SKM-1 treated with dmso at 0.1 percent for 144 hours (cell line): ENCODE measurements at regions not wholly inside any gene's neighbourhood (a gene's known extent, or its start where the extent isn't known, plus 50 kb on each side); places are given as distances from the start of the nearest gene placed in this dataset.
"Not testable (repeated sequence)": the region's sequence is repeated elsewhere in the genome, so short reads cannot be mapped to it uniquely, and the experiment has no call there.

Experiments
- DNase-seq: peaks from one replicate; lab custom pipeline; 2025; ENCODE audit not compliant: unreplicated experiment; lab: John Stamatoyannopoulos, UW

GRCh38 chr22:48071305-48071704 is 1308.9 kb downstream of the TBC1D22A start:
- no peak for DNase-seq

GRCh38 chr22:48070760-48071159 is 1308.3 kb downstream of the TBC1D22A start:
- no peak for DNase-seq

GRCh38 chr22:48070083-48070482 is 1307.6 kb downstream of the TBC1D22A start:
- no peak for DNase-seq

GRCh38 chr22:48069256-48069655 is 1306.8 kb downstream of the TBC1D22A start:
- DNase-seq = no peak

GRCh38 chr22:48068323-48068885 is 1306.0 kb downstream of the TBC1D22A start:
- DNase-seq = no peak

- DNase-seq = no peak
Measured at GRCh38 chr22:48065892-48066291, 1303.4 kb downstream of the TBC1D22A start.

GRCh38 chr22:48061726-48062125 is 1299.3 kb downstream of the TBC1D22A start:
- no peak for DNase-seq

- no peak for DNase-seq
Measured at GRCh38 chr22:48060266-48060665, 1297.8 kb downstream of the TBC1D22A start.

- not testable (repeated sequence) for DNase-seq
Measured at GRCh38 chr22:48059521-48059920, 1297.1 kb downstream of the TBC1D22A start.

GRCh38 chr22:48057116-48057835 is 1294.8 kb downstream of the TBC1D22A start:
- no peak for DNase-seq

GRCh38 chr22:48055827-48056226 is 1293.4 kb downstream of the TBC1D22A start:
- DNase-seq = no peak

- DNase-seq = no peak
Measured at GRCh38 chr22:48055185-48055584, 1292.7 kb downstream of the TBC1D22A start.

GRCh38 chr22:48054596-48054995 is 1292.1 kb downstream of the TBC1D22A start:
- DNase-seq = no peak

GRCh38 chr22:48053973-48054372 is 1291.5 kb downstream of the TBC1D22A start:
- no peak for DNase-seq

- DNase-seq = no peak
Measured at GRCh38 chr22:48053486-48053885, 1291.0 kb downstream of the TBC1D22A start.

- DNase-seq = no peak
Measured at GRCh38 chr22:48052621-48052890, 1290.1 kb downstream of the TBC1D22A start.

- DNase-seq = no peak
Measured at GRCh38 chr22:48051796-48052620, 1289.6 kb downstream of the TBC1D22A start.

GRCh38 chr22:48050836-48051235 is 1288.4 kb downstream of the TBC1D22A start:
- DNase-seq = no peak

- no peak for DNase-seq
Measured at GRCh38 chr22:48049116-48049515, 1286.7 kb downstream of the TBC1D22A start.

- no peak for DNase-seq
Measured at GRCh38 chr22:48047722-48048500, 1285.5 kb downstream of the TBC1D22A start.

GRCh38 chr22:48045369-48045768 is 1282.9 kb downstream of the TBC1D22A start:
- DNase-seq = no peak
